HEK293T (cell line): ENCODE measurements at regions not wholly inside any gene's neighbourhood (a gene's known extent, or its start where the extent isn't known, plus 50 kb on each side); places are given as distances from the start of the nearest gene placed in this dataset.

Experiments used
- CTCF ChIA-PET: fragments of 350-600 bp; formaldehyde crosslinking; extraction: SDS; loops from one replicate; lab custom pipeline; 2021; ENCODE audit warnings: antibody characterized with exemption, inconsistent platforms; lab: Yijun Ruan, JAX
- POLR2A ChIA-PET: fragments of 350-600 bp; formaldehyde crosslinking; extraction: SDS; loops from one replicate; lab custom pipeline; 2020; ENCODE audit warnings: antibody characterized with exemption, inconsistent platforms; lab: Yijun Ruan, JAX
- DNase-seq: peaks from one replicate; pipeline ENCODE4 v3.0.0; 2012; ENCODE audit warnings: mixed read lengths; ENCODE audit errors: extremely low spot score
- ARNT ChIP-seq: fragments of 450-650 bp; IDR thresholded peaks from 2 replicates; pipeline ENCODE4 v1.6.1; 2017; ENCODE audit warnings: mild to moderate bottlenecking
- BHLHE40 ChIP-seq: fragments of 450-650 bp; IDR thresholded peaks from 2 replicates; pipeline ENCODE4 v1.6.1; 2016; ENCODE audit warnings: mild to moderate bottlenecking, moderate library complexity, borderline replicate concordance
- CTBP1 ChIP-seq: fragments of 450-650 bp; IDR thresholded peaks from 2 replicates; pipeline ENCODE4 v1.6.1; 2016; ENCODE audit warnings: borderline replicate concordance
- ELF4 ChIP-seq: fragments of 450-650 bp; IDR thresholded peaks from 2 replicates; pipeline ENCODE4 v1.6.1; 2017; ENCODE audit warnings: antibody characterized with exemption
- FOXA1 ChIP-seq: fragments of 450-650 bp; IDR thresholded peaks from 2 replicates; pipeline ENCODE4 v1.6.1; 2016; ENCODE audit warnings: mild to moderate bottlenecking
- FOXK2 ChIP-seq: fragments of 450-650 bp; IDR thresholded peaks from 2 replicates; pipeline ENCODE4 v1.6.1; 2016; ENCODE audit warnings: mild to moderate bottlenecking
- FOXM1 ChIP-seq: fragments of 450-650 bp; IDR thresholded peaks from 2 replicates; pipeline ENCODE4 v1.6.1; 2017; ENCODE audit warnings: mild to moderate bottlenecking, borderline replicate concordance
- HDGF ChIP-seq: fragments of 450-650 bp; IDR thresholded peaks from 2 replicates; pipeline ENCODE4 v1.6.1; 2017; ENCODE audit warnings: antibody characterized with exemption, borderline replicate concordance
- L3MBTL2 ChIP-seq: fragments of 450-650 bp; conservative IDR thresholded peaks from 2 replicates; pipeline ENCODE4 v1.6.1; 2016; ENCODE audit warnings: mild to moderate bottlenecking
- LEF1 ChIP-seq: fragments of 450-650 bp; IDR thresholded peaks from 2 replicates; pipeline ENCODE4 v1.6.1; 2017; ENCODE audit warnings: mild to moderate bottlenecking, borderline replicate concordance
- NFRKB ChIP-seq: fragments of 450-650 bp; IDR thresholded peaks from 2 replicates; pipeline ENCODE4 v1.6.1; 2016; ENCODE audit warnings: mild to moderate bottlenecking, moderate library complexity
- PKNOX1 ChIP-seq: fragments of 450-650 bp; IDR thresholded peaks from 2 replicates; pipeline ENCODE4 v1.6.1; 2016
- SP1 ChIP-seq: fragments of 450-650 bp; IDR thresholded peaks from 2 replicates; pipeline ENCODE4 v1.6.1; 2017
- SUZ12 ChIP-seq: fragments of 450-650 bp; IDR thresholded peaks from 2 replicates; pipeline ENCODE4 v1.6.1; 2016; ENCODE audit warnings: mild to moderate bottlenecking
- TARDBP ChIP-seq: fragments of 450-650 bp; IDR thresholded peaks from 2 replicates; pipeline ENCODE4 v1.6.1; 2016
- ZNF384 ChIP-seq: fragments of 450-650 bp; IDR thresholded peaks from 2 replicates; pipeline ENCODE4 v1.6.1; 2016

GRCh38 chr15:94535298-94536048 is 304.1 kb downstream of the MCTP2 start:
- ChIA-PET POLR2A (no interaction called here), CTCF (no interaction called here)
- DNase-seq, result no peak
- TF ChIP-seq FOXA1 (no peak), NFRKB (no peak), ARNT (no peak), BHLHE40 (no peak), ELF4 (no peak), L3MBTL2 (no peak), PKNOX1 (no peak), CTBP1 (no peak), SUZ12 (no peak)

GRCh38 chr15:94536549-94536948 is 305.2 kb downstream of the MCTP2 start:
- CTCF ChIA-PET, result interaction anchor here (0.5 kb wide), 1 partner anchor 306 kb away, joined by 3 read pairs; no protein-coding TSS in a partner anchor
- TF ChIP-seq BHLHE40 (no peak), LEF1 (no peak), HDGF (no peak), FOXM1 (no peak), NFRKB (no peak), SUZ12 (no peak), FOXK2 (no peak), CTBP1 (no peak), SP1 (no peak), ELF4 (no peak), L3MBTL2 (no peak), TARDBP (no peak), ZNF384 (no peak), PKNOX1 (no peak)
- POLR2A ChIA-PET, result no interaction called here
- DNase-seq, result no peak

- ChIA-PET POLR2A (no interaction called here), CTCF (no interaction called here)
- no peak for TF ChIP-seq BHLHE40
- TF ChIP-seq CTBP1, result no peak
- no peak for TF ChIP-seq L3MBTL2
- TF ChIP-seq NFRKB, result no peak
- no peak for TF ChIP-seq FOXA1
- no peak for TF ChIP-seq ARNT
- TF ChIP-seq FOXM1, result no peak
- TF ChIP-seq ELF4, result no peak
- TF ChIP-seq SP1, result no peak
- DNase-seq, result no peak
Measured at GRCh38 chr15:94538280-94538679, 306.9 kb downstream of the MCTP2 start.

- DNase-seq, result no peak
- CTCF ChIA-PET, result no interaction called here
- POLR2A ChIA-PET, result no interaction called here
- TF ChIP-seq PKNOX1, result no peak
- no peak for TF ChIP-seq FOXA1
- no peak for TF ChIP-seq L3MBTL2
- TF ChIP-seq HDGF, result no peak
- no peak for TF ChIP-seq ARNT
- TF ChIP-seq FOXK2, result no peak
- no peak for TF ChIP-seq SUZ12
Measured at GRCh38 chr15:94542391-94542790, 311.0 kb downstream of the MCTP2 start.

GRCh38 chr15:94546808-94547207 is 315.4 kb downstream of the MCTP2 start:
- TF ChIP-seq ARNT (no peak), CTBP1 (no peak), SP1 (no peak), HDGF (no peak), FOXK2 (no peak), ELF4 (no peak)
- ChIA-PET CTCF (interaction anchor here (1.0 kb wide), 1 partner anchor 21 kb away, joined by 3 read pairs; no protein-coding TSS in a partner anchor), POLR2A (no interaction called here)
- no peak for DNase-seq

- no peak for TF ChIP-seq HDGF
- no peak for TF ChIP-seq SP1
- no peak for TF ChIP-seq LEF1
- no peak for TF ChIP-seq ELF4
- TF ChIP-seq ARNT, result no peak
- TF ChIP-seq PKNOX1, result no peak
- TF ChIP-seq CTBP1, result no peak
- no peak for TF ChIP-seq FOXK2
- TF ChIP-seq FOXM1, result no peak
- TF ChIP-seq NFRKB, result no peak
- no peak for TF ChIP-seq SUZ12
- TF ChIP-seq BHLHE40, result no peak
- TF ChIP-seq L3MBTL2, result no peak
- TF ChIP-seq ZNF384, result no peak
- no peak for TF ChIP-seq FOXA1
- no peak for TF ChIP-seq TARDBP
- ChIA-PET CTCF (no interaction called here), POLR2A (no interaction called here)
- no peak for DNase-seq
Measured at GRCh38 chr15:94547711-94548110, 316.4 kb downstream of the MCTP2 start.
